Endothelial cell of umbilical vein (primary cell): ENCODE measurements at regions not wholly inside any gene's neighbourhood (a gene's known extent, or its start where the extent isn't known, plus 50 kb on each side); places are given as distances from the start of the nearest gene placed in this dataset.

Experiments
- BruUV-seq: library from RNA; stranded (reverse); fragments of 400-500 nt; replicated peaks from 2 replicates; lab custom pipeline; 2021; lab: Mats Ljungman, UMichigan
- CTCF ChIA-PET: fragments of 300-600, 350-600 bp; sonication (Branson Sonifier 250); formaldehyde crosslinking; loops from one replicate; lab custom pipeline; 2021; ENCODE audit warnings: antibody characterized with exemption, inconsistent platforms; lab: Charles Lee
- POLR2A ChIA-PET: fragments of 300-600, 350-600 bp; sonication (Branson Sonifier 250); formaldehyde crosslinking; loops from one replicate; lab custom pipeline; 2021; ENCODE audit warnings: antibody characterized with exemption, inconsistent platforms; lab: Charles Lee
- DNase-seq: peaks from one replicate; pipeline ENCODE4 v3.0.0-alpha.2; 2011; ENCODE audit warnings: low read depth, low spot score
- FAIRE-seq: peaks from 2 replicates; lab custom pipeline; 2011; peaks lifted over from hg19 to GRCh38; lab: Jason Lieb, UNC
- H2AFZ ChIP-seq: 2 replicates; pipeline ENCODE4 v1.6.0; 2012; ENCODE audit warnings: low read depth, low read length, control low read depth, inconsistent platforms
- H3K27ac ChIP-seq: 2 replicates; pipeline ENCODE4 v1.5.1; 2011; ENCODE audit warnings: low read depth, mild to moderate bottlenecking, control low read depth, low read length, moderate library complexity; ENCODE audit not compliant: insufficient read depth
- H3K27me3 ChIP-seq, 2 experiments: 2 replicates each; pipeline versions ENCODE4 v1.6.0 to v1.6.1; 2011; ENCODE audit warnings: low read length in 2 of 2, mixed read lengths in 1 of 2; ENCODE audit not compliant: control insufficient read depth in 2 of 2, insufficient read depth in 2 of 2
- H3K36me3 ChIP-seq, 2 experiments: 2 replicates in 1 of 2; 3 replicates in 1 of 2; pipeline ENCODE4 v1.5.1; 2011; ENCODE audit warnings: low read length in 2 of 2, mild to moderate bottlenecking in 1 of 2, moderate library complexity in 1 of 2; ENCODE audit not compliant: control insufficient read depth in 2 of 2, insufficient read depth in 2 of 2; ENCODE audit errors: extremely low read depth in 1 of 2
- H3K4me1 ChIP-seq: 3 replicates; pipeline ENCODE4 v1.5.1; 2011; ENCODE audit warnings: mild to moderate bottlenecking, low read length; ENCODE audit not compliant: control insufficient read depth, insufficient read depth; ENCODE audit errors: extremely low read depth
- H3K4me2 ChIP-seq: 2 replicates; pipeline ENCODE4 v1.6.1; 2011; ENCODE audit warnings: low read length, control low read depth, mixed read lengths; ENCODE audit not compliant: insufficient read depth
- H3K4me3 ChIP-seq, 3 experiments: fragments of 200-600 bp in 1 of 3; sonication (generic), shearing (Covaris generic) in 1 of 3; replicated peaks in 1 of 3; 2 replicates each; pipeline ENCODE4 v1.5.1; 2011 to 2016; ENCODE audit warnings: control low read depth in 3 of 3, low read length in 3 of 3, mild to moderate bottlenecking in 2 of 3, inconsistent platforms in 1 of 3, low read depth in 1 of 3, moderate library complexity in 1 of 3; ENCODE audit not compliant: insufficient read depth in 1 of 3
- H3K79me2 ChIP-seq: 2 replicates; pipeline ENCODE4 v1.6.0; 2012; ENCODE audit warnings: low read length, inconsistent platforms; ENCODE audit not compliant: control insufficient read depth, insufficient read depth
- H3K9ac ChIP-seq: replicated peaks from 2 replicates; pipeline ENCODE3; 2011; ENCODE audit warnings: low read length, control low read depth; ENCODE audit not compliant: insufficient read depth; ENCODE audit errors: extremely low read depth
- H3K9me1 ChIP-seq: replicated peaks from 3 replicates; pipeline ENCODE4 v1.6.0; 2011; ENCODE audit warnings: mild to moderate bottlenecking, low read length; ENCODE audit not compliant: control insufficient read depth, insufficient read depth; ENCODE audit errors: extremely low read depth
- H3K9me3 ChIP-seq: replicated peaks from 2 replicates; pipeline ENCODE4 v1.5.1; 2012; ENCODE audit warnings: low read length, inconsistent platforms; ENCODE audit not compliant: control insufficient read depth, insufficient read depth
- H4K20me1 ChIP-seq: replicated peaks from 2 replicates; pipeline ENCODE3; 2011; ENCODE audit warnings: mild to moderate bottlenecking, low read length; ENCODE audit not compliant: control insufficient read depth, insufficient read depth; ENCODE audit errors: extremely low read depth
- CTCF ChIP-seq, 2 donors: IDR thresholded peaks; 1 replicate in 1 of 2; 2 replicates in 1 of 2; pipeline ENCODE4 v1.5.1; 2011; ENCODE audit warnings: low read length in 2 of 2, mild to moderate bottlenecking in 2 of 2, moderate library complexity in 2 of 2, control low read depth in 1 of 2, inconsistent platforms in 1 of 2, low read depth in 1 of 2; ENCODE audit not compliant: insufficient read depth in 1 of 2; ENCODE audit errors: extremely low read depth in 1 of 2
- EZH2 ChIP-seq: IDR thresholded peaks from 2 replicates; pipeline ENCODE4 v1.6.1; 2012; ENCODE audit warnings: borderline replicate concordance, low read depth, mild to moderate bottlenecking, moderate library complexity, low read length, inconsistent platforms; ENCODE audit not compliant: severe bottlenecking
- FOS ChIP-seq: IDR thresholded peaks from 2 replicates; pipeline ENCODE4 v1.6.1; 2011; ENCODE audit warnings: mild to moderate bottlenecking, low read length, moderate library complexity, borderline replicate concordance; ENCODE audit not compliant: insufficient read depth
- GATA2 ChIP-seq: IDR thresholded peaks from 2 replicates; pipeline ENCODE4 v1.7.0; 2011; ENCODE audit warnings: low read depth, mild to moderate bottlenecking, moderate library complexity, mixed read lengths, low read length; ENCODE audit not compliant: insufficient read length, insufficient read depth
- JUN ChIP-seq: IDR thresholded peaks from 2 replicates; pipeline ENCODE4 v1.6.1; 2011; ENCODE audit warnings: borderline replicate concordance, low read depth; ENCODE audit not compliant: insufficient read length, insufficient read depth
- MAX ChIP-seq: IDR thresholded peaks from 2 replicates; pipeline ENCODE4 v1.6.1; 2011; ENCODE audit not compliant: insufficient read depth, insufficient read length
- MYC ChIP-seq: IDR thresholded peaks from one replicate; pipeline ENCODE4 v1.6.1; 2011; ENCODE audit warnings: mild to moderate bottlenecking, low read depth, low read length
- POLR2A ChIP-seq: IDR thresholded peaks from 2 replicates; pipeline ENCODE4 v1.6.1; 2012; ENCODE audit warnings: low read depth, mild to moderate bottlenecking, control low read depth, low read length
- POLR2AphosphoS5 ChIP-seq: IDR thresholded peaks from 2 replicates; pipeline ENCODE4 v1.6.1; 2012; ENCODE audit warnings: low read depth, mild to moderate bottlenecking, control low read depth, low read length, moderate library complexity; ENCODE audit not compliant: insufficient read depth
- dilution Hi-C: fragments of 300-500 bp; cut with MboI; formaldehyde crosslinking; loops from one replicate; pipeline ENCODE4 v1.15.0; 2019; ENCODE audit warnings: low sequenced_read_pairs; ENCODE audit not compliant: extremely low pct_ligation_motif_present
- intact Hi-C: fragments of 100-400 bp; cut with micrococcal nuclease; formaldehyde crosslinking; loops from one replicate; pipeline ENCODE4 v1.10.0; 2022

- Histone ChIP-seq H3K36me3 (no peaks in the 10 kb centered on the region), H3K4me1 (no peaks in the 10 kb centered on the region), H3K9ac (no peak overlapping the region), H4K20me1 (no peaks in the 10 kb centered on the region), H3K27me3 (peaks cover 0 to 4% of the 10 kb centered on the region in 2 experiments), H3K4me3 (no peak overlapping the region), H3K27ac (no peak overlapping the region), H3K79me2 (no peaks in the 10 kb centered on the region), H2AFZ (no peak overlapping the region), H3K9me3 (no peaks in the 10 kb centered on the region), H3K4me2 (no peak overlapping the region), H3K9me1 (no peaks in the 10 kb centered on the region)
- DNase-seq: no peak
- dilution Hi-C loops: no loop called here
- POLR2A ChIA-PET: no interaction called here
- FAIRE-seq: no peak
- TF ChIP-seq EZH2 (no peak), CTCF (IDR thresholded peaks at IDR 0.05; ENCODE audit: extremely low read depth in 1 of 2, insufficient read depth in 1 of 2, low read depth in 1 of 2, low read length in 2 of 2) (no peak), MAX (no peak), POLR2A (no peak), JUN (no peak), FOS (no peak), MYC (no peak), GATA2 (no peak), POLR2AphosphoS5 (no peak)
- BruUV-seq: no TSS peak
- intact Hi-C loops: loop anchor here (5.0 kb wide), 2 partner anchors 303 to 498 kb away; no protein-coding TSS in a partner anchor
- CTCF ChIA-PET: interaction anchor here (0.7 to 7.0 kb wide), 3 partner anchors 43 to 598 kb away, joined by 4 to 114 read pairs (median 53); no protein-coding TSS in a partner anchor
Measured at GRCh38 chr10:63765126-63765525, 243.9 kb downstream of the REEP3 start.
